H9 (cell line): ENCODE measurements at regions not wholly inside any gene's neighbourhood (a gene's known extent, or its start where the extent isn't known, plus 50 kb on each side); places are given as distances from the start of the nearest gene placed in this dataset.

ENCODE experiments used
- DNase-seq: peaks from one replicate; pipeline ENCODE4 v3.0.0-alpha.2; 2017
- H2AFZ ChIP-seq: one replicate; pipeline ENCODE4 v1.6.1; 2013; ENCODE audit warnings: mild to moderate bottlenecking, low read length, control low read depth, moderate library complexity
- H2AK5ac ChIP-seq: 2 replicates; pipeline ENCODE4 v1.6.1; 2013; ENCODE audit warnings: low read length, control low read depth, mixed read lengths; ENCODE audit not compliant: insufficient read length
- H2BK120ac ChIP-seq: one replicate; pipeline ENCODE4 v1.6.1; 2013; ENCODE audit warnings: low read depth, mild to moderate bottlenecking, low read length, control low read depth, inconsistent platforms; ENCODE audit not compliant: poor library complexity, severe bottlenecking
- H2BK12ac ChIP-seq: 2 replicates; pipeline ENCODE4 v1.6.1; 2013; ENCODE audit warnings: low read length, control low read depth, mixed read lengths, low read depth; ENCODE audit not compliant: insufficient read length
- H2BK15ac ChIP-seq: 2 replicates; pipeline ENCODE4 v1.6.1; 2013; ENCODE audit warnings: low read depth, low read length, control low read depth
- H2BK20ac ChIP-seq: one replicate; pipeline ENCODE4 v1.6.1; 2013; ENCODE audit warnings: low read depth, mild to moderate bottlenecking, low read length, control low read depth, inconsistent platforms; ENCODE audit not compliant: poor library complexity, severe bottlenecking
- H2BK5ac ChIP-seq: 2 replicates; pipeline ENCODE4 v1.6.1; 2013; ENCODE audit warnings: low read length, control low read depth, mixed read lengths; ENCODE audit not compliant: insufficient read length
- H3K14ac ChIP-seq: 2 replicates; pipeline ENCODE4 v1.6.1; 2013; ENCODE audit warnings: low read length, control low read depth; ENCODE audit not compliant: insufficient read depth
- H3K18ac ChIP-seq: 2 replicates; pipeline ENCODE4 v1.6.1; 2013; ENCODE audit warnings: low read depth, mild to moderate bottlenecking, mixed read lengths, low read length, control low read depth; ENCODE audit not compliant: insufficient read length
- H3K23ac ChIP-seq: 2 replicates; pipeline ENCODE4 v1.6.1; 2013; ENCODE audit warnings: low read length, control low read depth, mixed read lengths, low read depth; ENCODE audit not compliant: insufficient read length
- H3K23me2 ChIP-seq: 2 replicates; pipeline ENCODE4 v1.6.1; 2013; ENCODE audit warnings: low read depth, mild to moderate bottlenecking, mixed read lengths, low read length, control low read depth; ENCODE audit not compliant: insufficient read length, poor library complexity, severe bottlenecking
- H3K27ac ChIP-seq: 2 replicates; pipeline ENCODE4 v1.5.1; 2013; ENCODE audit warnings: low read length, control low read depth, mixed read lengths, low read depth; ENCODE audit not compliant: insufficient read length
- H3K27me3 ChIP-seq: 2 replicates; pipeline ENCODE4 v1.6.1; 2013; ENCODE audit warnings: low read length, control low read depth, inconsistent platforms; ENCODE audit not compliant: insufficient read depth
- H3K4ac ChIP-seq: 2 replicates; pipeline ENCODE4 v1.6.1; 2013; ENCODE audit warnings: low read depth, mild to moderate bottlenecking, control low read depth, inconsistent platforms, low read length, moderate library complexity
- H3K4me1 ChIP-seq: 2 replicates; pipeline ENCODE4 v1.6.1; 2013; ENCODE audit warnings: low read length, control low read depth, inconsistent platforms; ENCODE audit not compliant: insufficient read depth
- H3K4me2 ChIP-seq: 2 replicates; pipeline ENCODE4 v1.6.1; 2013; ENCODE audit warnings: low read length, control low read depth, mixed read lengths; ENCODE audit not compliant: insufficient read length, insufficient read depth
- H3K56ac ChIP-seq: 2 replicates; pipeline ENCODE4 v1.6.1; 2013; ENCODE audit warnings: low read depth, mild to moderate bottlenecking, mixed read lengths, low read length, control low read depth; ENCODE audit not compliant: insufficient read length
- H3K79me1 ChIP-seq: 2 replicates; pipeline ENCODE4 v1.6.1; 2013; ENCODE audit warnings: low read depth, mild to moderate bottlenecking, moderate library complexity, low read length, control low read depth, inconsistent platforms; ENCODE audit not compliant: insufficient read depth, poor library complexity, severe bottlenecking
- H3K79me2 ChIP-seq: 2 replicates; pipeline ENCODE4 v1.6.1; 2013; ENCODE audit warnings: low read length, control low read depth, inconsistent platforms; ENCODE audit not compliant: insufficient read depth
- H3K9ac ChIP-seq: 2 replicates; pipeline ENCODE4 v1.6.1; 2013; ENCODE audit warnings: low read length, control low read depth, mixed read lengths; ENCODE audit not compliant: insufficient read length; ENCODE audit errors: extremely low read depth
- H3K9me3 ChIP-seq: one replicate; pipeline ENCODE4 v1.6.1; 2013; ENCODE audit warnings: low read depth, low read length, inconsistent platforms; ENCODE audit not compliant: control insufficient read depth
- H3T11ph ChIP-seq: one replicate; pipeline ENCODE4 v1.6.1; 2013; ENCODE audit warnings: mild to moderate bottlenecking, low read length, control low read depth, inconsistent platforms
- H4K20me1 ChIP-seq: one replicate; pipeline ENCODE4 v1.6.1; 2013; ENCODE audit not compliant: control insufficient read depth, insufficient read length, insufficient read depth
- H4K5ac ChIP-seq: 2 replicates; pipeline ENCODE4 v1.6.1; 2013; ENCODE audit warnings: low read depth, mild to moderate bottlenecking, mixed read lengths, low read length, control low read depth; ENCODE audit not compliant: insufficient read length
- H4K8ac ChIP-seq: replicated peaks from 2 replicates; pipeline ENCODE4 v1.6.1; 2013; ENCODE audit warnings: low read length, control low read depth, mixed read lengths, low read depth; ENCODE audit not compliant: insufficient read length
- H4K91ac ChIP-seq: 2 replicates; pipeline ENCODE4 v1.6.1; 2013; ENCODE audit warnings: low read depth, mild to moderate bottlenecking, moderate library complexity, mixed read lengths, low read length, control low read depth; ENCODE audit not compliant: insufficient read length
- H3K27ac Mint-ChIP-seq, 3 experiments: 2 replicates in 2 of 3; 3 replicates in 1 of 3; pipeline ENCODE4 v1.8.0; 2020 to 2021; ENCODE audit warnings: mixed read lengths in 3 of 3, mild to moderate bottlenecking in 1 of 3, moderate library complexity in 1 of 3
- H3K27me3 Mint-ChIP-seq: 2 replicates; pipeline ENCODE4 v1.8.0; 2021; ENCODE audit warnings: low read depth, mild to moderate bottlenecking, moderate library complexity, mixed read lengths
- H3K36me3 Mint-ChIP-seq, 3 experiments: 2 replicates in 2 of 3; 3 replicates in 1 of 3; pipeline ENCODE4 v1.8.0; 2020 to 2021; ENCODE audit warnings: low read depth in 3 of 3, mixed read lengths in 3 of 3; ENCODE audit not compliant: insufficient read depth in 1 of 3
- H3K4me1 Mint-ChIP-seq, 2 experiments: 2 replicates each; pipeline ENCODE4 v1.8.0; 2020; ENCODE audit warnings: mixed read lengths in 2 of 2
- H3K4me3 Mint-ChIP-seq, 2 experiments: 2 replicates in 1 of 2; 3 replicates in 1 of 2; pipeline ENCODE4 v1.8.0; 2020 to 2021; ENCODE audit warnings: mild to moderate bottlenecking in 2 of 2, mixed read lengths in 2 of 2, moderate library complexity in 1 of 2
- H3K9me3 Mint-ChIP-seq, 2 experiments: 2 replicates in 1 of 2; 3 replicates in 1 of 2; pipeline ENCODE4 v1.8.0; 2020; ENCODE audit warnings: mild to moderate bottlenecking in 2 of 2, mixed read lengths in 2 of 2, moderate library complexity in 1 of 2
- TF ChIP-seq, protein P1 (sequence below): fragments of 200-600 bp; sonication (generic); conservative IDR thresholded peaks from 3 replicates; pipeline ENCODE4 v1.8.0; 2021; ENCODE audit warnings: antibody characterized with exemption, mild to moderate bottlenecking

DNA sequence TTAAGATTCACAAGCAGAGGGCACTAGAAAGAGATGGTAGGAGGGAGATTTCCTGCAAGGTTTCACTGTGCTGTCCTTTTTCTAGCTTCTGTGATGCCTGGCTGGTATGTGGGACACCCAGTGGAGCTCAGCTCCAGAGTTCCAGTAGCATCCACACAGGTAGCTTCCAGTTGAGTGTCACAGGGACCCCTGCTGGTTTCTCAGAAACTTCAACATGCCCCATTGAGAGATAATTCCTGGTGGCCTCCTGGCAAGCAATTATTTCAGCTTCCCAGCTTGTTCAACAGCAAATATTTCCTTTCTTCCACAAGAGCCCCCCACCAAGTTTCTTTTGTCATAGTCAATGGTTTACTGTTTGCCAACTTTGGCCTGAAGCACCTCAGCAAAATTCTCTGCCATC lies 858.7 kb downstream of the REEP3 start:
- Histone ChIP-seq H3K4ac (no peak overlapping the region), H4K20me1 (no peaks in the 10 kb centered on the region), H3K79me1 (no peaks in the 10 kb centered on the region), H3K79me2 (no peaks in the 10 kb centered on the region), H3K18ac (no peak overlapping the region), H3K27ac (no peak overlapping the region), H3K9me3 (no peaks in the 10 kb centered on the region), H2AFZ (no peak overlapping the region), H3K14ac (no peak overlapping the region), H3K27me3 (no peaks in the 10 kb centered on the region), H3K4me2 (no peak overlapping the region), H3K23ac (no peak overlapping the region), H2AK5ac (no peak overlapping the region), H4K5ac (no peak overlapping the region), H3K9ac (no peak overlapping the region), H3K56ac (no peak overlapping the region), H3K4me1 (no peaks in the 10 kb centered on the region; the same call in 1 of the 2 replicates), H2BK5ac (no peak overlapping the region), H2BK12ac (no peak overlapping the region), H4K8ac (no peak overlapping the region), H3K23me2 (no peaks in the 10 kb centered on the region), H2BK120ac (no peak overlapping the region), H4K91ac (no peak overlapping the region), H3T11ph (no peak overlapping the region), H2BK20ac (no peak overlapping the region), H2BK15ac (no peak overlapping the region)
- H3K4me1 Mint-ChIP-seq, result peaks cover 11 to 16% of the 10 kb centered on the region in 2 experiments
- no peaks in the 10 kb centered on the region for H3K27me3 Mint-ChIP-seq
- H3K36me3 Mint-ChIP-seq, result peaks cover 9 to 19% (median 11%) of the 10 kb centered on the region in 3 experiments
- TF ChIP-seq, protein P1, sequence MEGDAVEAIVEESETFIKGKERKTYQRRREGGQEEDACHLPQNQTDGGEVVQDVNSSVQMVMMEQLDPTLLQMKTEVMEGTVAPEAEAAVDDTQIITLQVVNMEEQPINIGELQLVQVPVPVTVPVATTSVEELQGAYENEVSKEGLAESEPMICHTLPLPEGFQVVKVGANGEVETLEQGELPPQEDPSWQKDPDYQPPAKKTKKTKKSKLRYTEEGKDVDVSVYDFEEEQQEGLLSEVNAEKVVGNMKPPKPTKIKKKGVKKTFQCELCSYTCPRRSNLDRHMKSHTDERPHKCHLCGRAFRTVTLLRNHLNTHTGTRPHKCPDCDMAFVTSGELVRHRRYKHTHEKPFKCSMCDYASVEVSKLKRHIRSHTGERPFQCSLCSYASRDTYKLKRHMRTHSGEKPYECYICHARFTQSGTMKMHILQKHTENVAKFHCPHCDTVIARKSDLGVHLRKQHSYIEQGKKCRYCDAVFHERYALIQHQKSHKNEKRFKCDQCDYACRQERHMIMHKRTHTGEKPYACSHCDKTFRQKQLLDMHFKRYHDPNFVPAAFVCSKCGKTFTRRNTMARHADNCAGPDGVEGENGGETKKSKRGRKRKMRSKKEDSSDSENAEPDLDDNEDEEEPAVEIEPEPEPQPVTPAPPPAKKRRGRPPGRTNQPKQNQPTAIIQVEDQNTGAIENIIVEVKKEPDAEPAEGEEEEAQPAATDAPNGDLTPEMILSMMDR, result no peak
- no peak overlapping the region for H3K27ac Mint-ChIP-seq
- peaks cover 14 to 16% of the 10 kb centered on the region in 2 experiments; a peak in 4 of 5 replicates for H3K9me3 Mint-ChIP-seq
- peak; percentile 32 for DNase-seq
- H3K4me3 Mint-ChIP-seq, result no peak overlapping the region
